CD4-positive, alpha-beta T cell (primary cell): ENCODE measurements at regions not wholly inside any gene's neighbourhood (a gene's known extent, or its start where the extent isn't known, plus 50 kb on each side); places are given as distances from the start of the nearest gene placed in this dataset.

Experiments used
- ATAC-seq: fragments of 200-7000 bp; cut with Tn5 transposase; one replicate; pipeline ENCODE4 v1.10.0; 2022; ENCODE audit warnings: mild to moderate bottlenecking; ENCODE audit not compliant: poor library complexity
- CTCF ChIA-PET: fragments of 350-600 bp; sonication (Branson Sonifier 250); formaldehyde crosslinking; loops from one replicate; lab custom pipeline; 2021; ENCODE audit warnings: antibody characterized with exemption, inconsistent platforms; lab: Charles Lee
- POLR2A ChIA-PET: fragments of 350-600 bp; sonication (Branson Sonifier 250); formaldehyde crosslinking; loops from one replicate; lab custom pipeline; 2021; ENCODE audit warnings: antibody characterized with exemption, inconsistent platforms; lab: Charles Lee
- DNase-seq, 14 experiments: peaks; one replicate each; pipeline ENCODE4 v3.0.0-alpha.2; 2013 to 2020; ENCODE audit warnings: mixed read lengths in 2 of 14
- H3K27ac ChIP-seq, 2 donors: one replicate each; pipeline versions ENCODE4 v1.5.1 to v1.7.0; 2013; ENCODE audit warnings: low read length in 2 of 2, low read depth in 1 of 2, mild to moderate bottlenecking in 1 of 2
- H3K27me3 ChIP-seq, 2 experiments: 1 replicate in 1 of 2; 2 replicates in 1 of 2; pipeline versions ENCODE4 v1.6.1 to v1.7.0; 2013; ENCODE audit warnings: low read length in 2 of 2, control low read depth in 1 of 2, mild to moderate bottlenecking in 1 of 2, moderate library complexity in 1 of 2; ENCODE audit not compliant: insufficient read depth in 2 of 2, control insufficient read depth in 1 of 2
- H3K36me3 ChIP-seq: one replicate; pipeline ENCODE4 v1.6.1; 2013; ENCODE audit warnings: low read length, control low read depth; ENCODE audit not compliant: insufficient read depth
- H3K4me1 ChIP-seq: one replicate; pipeline ENCODE4 v1.6.1; 2013; ENCODE audit warnings: low read length, control low read depth; ENCODE audit not compliant: insufficient read depth
- H3K4me3 ChIP-seq: one replicate; pipeline ENCODE4 v1.5.1; 2013; ENCODE audit warnings: mild to moderate bottlenecking, low read length, moderate library complexity
- H3K9me3 ChIP-seq, 2 experiments: 1 replicate in 1 of 2; 2 replicates in 1 of 2; pipeline versions ENCODE4 v1.6.1 to v1.7.0; 2013; ENCODE audit warnings: low read length in 2 of 2, mild to moderate bottlenecking in 2 of 2, control low read depth in 1 of 2, moderate library complexity in 1 of 2; ENCODE audit not compliant: control insufficient read depth in 1 of 2, insufficient read depth in 1 of 2
- H3K27ac Mint-ChIP-seq: one replicate; pipeline ENCODE4 v1.8.0; 2020; ENCODE audit warnings: mixed read lengths
- H3K27me3 Mint-ChIP-seq: one replicate; pipeline ENCODE4 v1.8.0; 2021; ENCODE audit warnings: mixed read lengths
- H3K36me3 Mint-ChIP-seq: one replicate; pipeline ENCODE4 v1.8.0; 2021; ENCODE audit warnings: low read depth, mixed read lengths
- H3K4me1 Mint-ChIP-seq: one replicate; pipeline ENCODE4 v1.8.0; 2021; ENCODE audit warnings: low read depth, mixed read lengths
- H3K4me3 Mint-ChIP-seq: one replicate; pipeline ENCODE4 v1.8.0; 2020; ENCODE audit warnings: mild to moderate bottlenecking, mixed read lengths
- H3K9me3 Mint-ChIP-seq: one replicate; pipeline ENCODE4 v1.8.0; 2020; ENCODE audit warnings: mixed read lengths
- intact Hi-C, 2 experiments: fragments of 100-400 bp; cut with DNase I in 1 of 2; cut with micrococcal nuclease in 1 of 2; formaldehyde crosslinking; loops; one replicate each; pipeline versions ENCODE4 v1.15.1 to v1.9.0; 2023 to 2025; cut with DNase I, micrococcal nuclease
- TF ChIP-seq, protein P1 (sequence below): fragments of 200-600 bp; IDR thresholded peaks from one replicate; pipeline ENCODE4 v1.8.0; 2022; ENCODE audit warnings: antibody characterized with exemption, mild to moderate bottlenecking

DNA sequence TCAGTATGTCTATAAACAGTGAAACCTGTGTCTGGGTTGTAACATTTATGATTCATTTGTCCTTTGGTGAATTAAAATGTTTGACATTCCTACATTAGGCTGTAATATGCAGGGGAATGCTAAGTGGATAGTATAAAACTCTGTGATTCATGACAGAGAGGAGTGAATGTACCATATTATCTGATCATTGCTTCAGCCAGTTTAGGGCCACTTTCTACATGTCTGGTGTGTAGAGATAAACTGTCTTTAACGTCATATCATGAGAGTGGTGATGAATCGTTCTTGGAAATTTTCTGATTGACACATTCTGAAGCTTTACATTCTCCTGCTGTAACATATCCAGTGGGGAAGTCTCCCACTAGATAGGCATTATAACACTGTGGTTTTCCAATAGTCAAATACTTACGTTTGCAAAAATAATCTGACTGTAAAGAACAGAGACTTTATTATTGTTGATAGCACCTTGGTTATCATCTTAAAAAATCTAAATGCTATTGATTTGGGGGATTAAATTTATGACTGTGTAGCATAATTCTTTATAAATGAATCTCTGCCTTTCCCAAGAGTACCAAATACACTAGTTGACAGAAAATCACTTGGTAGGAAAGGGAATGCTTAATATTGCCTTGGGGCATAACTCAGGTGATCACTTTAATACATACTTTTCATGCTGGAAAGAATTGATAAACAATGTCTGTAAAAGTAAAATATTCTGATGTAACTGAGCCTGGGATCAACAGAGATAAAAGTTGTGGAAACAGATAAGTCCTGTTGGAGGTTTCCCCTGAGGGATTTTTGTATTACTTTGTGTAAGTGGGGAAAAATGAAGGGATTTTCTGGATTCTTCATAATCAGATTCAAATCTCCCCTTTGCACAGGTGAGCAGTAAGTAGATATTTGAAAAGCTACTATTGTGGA is 427.9 kb downstream of the JRKL start:
- Histone ChIP-seq H3K27me3 (no peaks in the 10 kb centered on the region), H3K4me1 (no peaks in the 10 kb centered on the region), H3K4me3 (no peak overlapping the region), H3K27ac (no peak overlapping the region), H3K36me3 (no peaks in the 10 kb centered on the region), H3K9me3 (no peaks in the 10 kb centered on the region)
- H3K27me3 Mint-ChIP-seq, result no peaks in the 10 kb centered on the region
- H3K9me3 Mint-ChIP-seq, result peaks cover 3% of the 10 kb centered on the region
- no peaks in the 10 kb centered on the region for H3K4me1 Mint-ChIP-seq
- no peak for ATAC-seq
- no peak overlapping the region for H3K4me3 Mint-ChIP-seq
- TF ChIP-seq, protein P1, sequence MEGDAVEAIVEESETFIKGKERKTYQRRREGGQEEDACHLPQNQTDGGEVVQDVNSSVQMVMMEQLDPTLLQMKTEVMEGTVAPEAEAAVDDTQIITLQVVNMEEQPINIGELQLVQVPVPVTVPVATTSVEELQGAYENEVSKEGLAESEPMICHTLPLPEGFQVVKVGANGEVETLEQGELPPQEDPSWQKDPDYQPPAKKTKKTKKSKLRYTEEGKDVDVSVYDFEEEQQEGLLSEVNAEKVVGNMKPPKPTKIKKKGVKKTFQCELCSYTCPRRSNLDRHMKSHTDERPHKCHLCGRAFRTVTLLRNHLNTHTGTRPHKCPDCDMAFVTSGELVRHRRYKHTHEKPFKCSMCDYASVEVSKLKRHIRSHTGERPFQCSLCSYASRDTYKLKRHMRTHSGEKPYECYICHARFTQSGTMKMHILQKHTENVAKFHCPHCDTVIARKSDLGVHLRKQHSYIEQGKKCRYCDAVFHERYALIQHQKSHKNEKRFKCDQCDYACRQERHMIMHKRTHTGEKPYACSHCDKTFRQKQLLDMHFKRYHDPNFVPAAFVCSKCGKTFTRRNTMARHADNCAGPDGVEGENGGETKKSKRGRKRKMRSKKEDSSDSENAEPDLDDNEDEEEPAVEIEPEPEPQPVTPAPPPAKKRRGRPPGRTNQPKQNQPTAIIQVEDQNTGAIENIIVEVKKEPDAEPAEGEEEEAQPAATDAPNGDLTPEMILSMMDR, result no peak
- intact Hi-C loops, result no loop called here
- no peak for DNase-seq
- H3K27ac Mint-ChIP-seq, result no peak overlapping the region
- ChIA-PET CTCF (no interaction called here), POLR2A (no interaction called here)
- no peaks in the 10 kb centered on the region for H3K36me3 Mint-ChIP-seq

DNA sequence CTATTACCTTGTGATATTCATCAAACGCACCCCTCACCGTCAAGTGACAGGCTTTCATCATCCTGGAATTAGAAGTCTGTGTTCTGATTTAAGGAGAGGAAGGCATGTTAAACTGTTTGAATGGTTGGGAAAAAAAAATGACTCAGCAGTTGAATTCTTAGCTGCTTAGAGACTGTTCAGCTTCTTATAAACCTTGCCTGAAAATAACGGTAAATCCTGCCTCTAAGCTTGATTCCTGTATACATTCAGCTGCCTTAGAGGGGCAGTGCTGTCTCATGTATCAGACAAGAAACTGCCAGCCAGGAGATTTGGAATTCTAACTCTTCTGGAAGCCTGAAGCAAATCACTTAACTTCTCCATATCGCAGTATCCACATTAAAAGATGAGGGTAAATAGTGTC is 437.4 kb downstream of the JRKL start:
- H3K9me3 Mint-ChIP-seq, result peaks cover 7% of the 10 kb centered on the region
- no peaks in the 10 kb centered on the region for H3K27me3 Mint-ChIP-seq
- H3K36me3 Mint-ChIP-seq, result no peaks in the 10 kb centered on the region
- no peak overlapping the region for H3K27ac ChIP-seq
- TF ChIP-seq, protein P1, result no peak
- CTCF ChIA-PET, result no interaction called here
- no peaks in the 10 kb centered on the region for H3K4me1 ChIP-seq
- no peak overlapping the region for H3K4me3 Mint-ChIP-seq
- H3K27ac Mint-ChIP-seq, result no peak overlapping the region
- POLR2A ChIA-PET, result no interaction called here
- H3K36me3 ChIP-seq, result no peaks in the 10 kb centered on the region
- no peak overlapping the region for H3K4me3 ChIP-seq
- no peak for DNase-seq
- intact Hi-C loops, result no loop called here
- H3K4me1 Mint-ChIP-seq, result no peaks in the 10 kb centered on the region
- no peak for ATAC-seq
- no peaks in the 10 kb centered on the region for H3K27me3 ChIP-seq
- no peaks in the 10 kb centered on the region for H3K9me3 ChIP-seq

DNA sequence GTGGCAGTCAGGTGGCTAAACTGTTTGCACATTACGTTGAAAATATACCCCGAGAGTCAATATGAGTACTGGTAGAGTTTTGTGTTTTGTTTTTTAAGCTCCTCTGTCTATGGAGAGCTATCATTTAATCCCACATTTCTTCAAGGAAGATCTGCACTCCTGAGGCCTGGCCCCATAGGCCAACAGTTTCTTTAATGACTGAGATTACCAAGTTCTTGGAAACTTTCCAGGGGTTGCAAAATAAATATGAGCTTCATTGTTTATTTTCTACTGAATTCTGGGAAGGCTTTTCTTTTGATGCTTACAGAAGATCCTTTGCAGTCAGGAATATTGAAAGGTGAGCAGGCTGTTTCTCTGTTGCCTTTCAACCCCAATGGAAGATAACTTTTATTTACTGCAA is 452.0 kb downstream of the JRKL start:
- ChIA-PET CTCF (no interaction called here), POLR2A (no interaction called here)
- H3K4me3 ChIP-seq, result no peak overlapping the region
- H3K36me3 ChIP-seq, result no peaks in the 10 kb centered on the region
- ATAC-seq, result no peak
- TF ChIP-seq, protein P1, result no peak
- Mint-ChIP-seq H3K27me3 (no peaks in the 10 kb centered on the region), H3K27ac (no peak overlapping the region), H3K4me3 (no peak overlapping the region), H3K9me3 (peaks cover 5% of the 10 kb centered on the region), H3K36me3 (no peaks in the 10 kb centered on the region), H3K4me1 (no peaks in the 10 kb centered on the region)
- H3K4me1 ChIP-seq, result no peaks in the 10 kb centered on the region
- no peak overlapping the region for H3K27ac ChIP-seq
- intact Hi-C loops, result no loop called here
- peaks cover 0 to 4% of the 10 kb centered on the region in 2 experiments for H3K9me3 ChIP-seq
- H3K27me3 ChIP-seq, result no peaks in the 10 kb centered on the region
- no peak for DNase-seq
